GM12891 (cell line): ENCODE measurements at regions not wholly inside any gene's neighbourhood (a gene's known extent, or its start where the extent isn't known, plus 50 kb on each side); places are given as distances from the start of the nearest gene placed in this dataset.

Experiments used
- PAX5 ChIP-seq: IDR thresholded peaks from 2 replicates; pipeline ENCODE4 v1.6.1; 2011; ENCODE audit warnings: low read length, moderate library complexity, mild to moderate bottlenecking; ENCODE audit not compliant: insufficient read depth, severe bottlenecking
- POLR2A ChIP-seq: IDR thresholded peaks from 2 replicates; pipeline ENCODE4 v1.6.1; 2011; ENCODE audit warnings: low read depth, low read length, control low read depth
- POLR2AphosphoS5 ChIP-seq: IDR thresholded peaks from 2 replicates; pipeline ENCODE4 v1.6.1; 2011; ENCODE audit warnings: low read depth, low read length, control low read depth
- SPI1 ChIP-seq: IDR thresholded peaks from 2 replicates; pipeline ENCODE4 v1.6.1; 2011; ENCODE audit warnings: low read depth, low read length, control low read depth
- TAF1 ChIP-seq: IDR thresholded peaks from 2 replicates; pipeline ENCODE4 v1.6.1; 2011; ENCODE audit warnings: low read depth, low read length, control low read depth

GRCh38 chr2:37512971-37513370 lies 158.5 kb downstream of the CDC42EP3 start:
- TF ChIP-seq POLR2A (no peak), TAF1 (no peak), POLR2AphosphoS5 (no peak), PAX5 (no peak), SPI1 (no peak)
